K562 (cell line): ENCODE measurements at regions not wholly inside any gene's neighbourhood (a gene's known extent, or its start where the extent isn't known, plus 50 kb on each side); places are given as distances from the start of the nearest gene placed in this dataset.
"Not testable (repeated sequence)": the region's sequence is repeated elsewhere in the genome, so short reads cannot be mapped to it uniquely, and the experiment has no call there.

Experiments used
- ATAC-seq: fragments of 200-7000 bp; cut with Tn5 transposase; 3 replicates; pipeline ENCODE4 v1.9.1; 2020; ENCODE audit warnings: moderate library complexity
- BruUV-seq: library from RNA; stranded (reverse); fragments of 400-500 nt; replicated peaks from 2 replicates; lab custom pipeline; 2021; lab: Mats Ljungman, UMichigan
- CTCF ChIA-PET: fragments of 300-600 bp; formaldehyde crosslinking; extraction: SDS; loops from one replicate; lab custom pipeline; 2021; ENCODE audit warnings: low intra/inter-chr PET ratio; lab: Yijun Ruan, JAX
- POLR2A ChIA-PET: fragments of 300-600, 350-650 bp; sonication (Branson Sonifier 250); formaldehyde crosslinking; extraction: SDS; loops from one replicate; lab custom pipeline; 2021; ENCODE audit warnings: antibody characterized with exemption, inconsistent platforms; lab: Yijun Ruan, JAX
- DNase-seq, 4 experiments: peaks; one replicate each; pipeline versions ENCODE4 v3.0.0 to v3.0.0-alpha.2; 2011 to 2018; ENCODE audit warnings: low spot score in 3 of 4, mixed read lengths in 3 of 4; ENCODE audit errors: extremely low read depth in 1 of 4
- FAIRE-seq: peaks from 2 replicates; lab custom pipeline; 2011; peaks lifted over from hg19 to GRCh38; lab: Jason Lieb, UNC
- H2AFZ ChIP-seq: 2 replicates; pipeline ENCODE4 v1.6.0; 2011; ENCODE audit warnings: low read depth, low read length, control low read depth, inconsistent platforms
- H3K27ac ChIP-seq: fragments of 200-600 bp; 3 replicates; pipeline ENCODE4 v1.8.0; 2011; ENCODE audit warnings: low read depth, mild to moderate bottlenecking, control low read depth, inconsistent platforms, low read length, moderate library complexity, mixed read lengths; ENCODE audit errors: extremely low read depth
- H3K27me3 ChIP-seq, 2 experiments: fragments of 300-600 bp in 1 of 2; 2 replicates in 1 of 2; 3 replicates in 1 of 2; pipeline versions ENCODE4 v1.6.0 to v1.8.0; 2011; ENCODE audit warnings: inconsistent platforms in 2 of 2, low read length in 2 of 2, mild to moderate bottlenecking in 1 of 2, mixed read lengths in 1 of 2, moderate library complexity in 1 of 2; ENCODE audit not compliant: control insufficient read depth in 2 of 2, insufficient read depth in 2 of 2
- H3K36me3 ChIP-seq: fragments of 300-600 bp; 3 replicates; pipeline ENCODE4 v1.8.0; 2011; ENCODE audit warnings: mild to moderate bottlenecking, low read length, inconsistent platforms; ENCODE audit not compliant: control insufficient read depth, insufficient read depth
- H3K4me1 ChIP-seq, 2 experiments: fragments of 200-600 bp in 1 of 2; replicated peaks in 1 of 2; 2 replicates in 1 of 2; 3 replicates in 1 of 2; pipeline versions ENCODE4 v1.5.1 to v1.8.0; 2011; ENCODE audit warnings: inconsistent platforms in 2 of 2, low read length in 2 of 2, mild to moderate bottlenecking in 1 of 2, mixed read lengths in 1 of 2, moderate library complexity in 1 of 2; ENCODE audit not compliant: control insufficient read depth in 2 of 2, insufficient read depth in 2 of 2
- H3K4me2 ChIP-seq: 2 replicates; pipeline ENCODE4 v1.6.1; 2011; ENCODE audit warnings: low read length, control low read depth, inconsistent platforms, mixed read lengths; ENCODE audit not compliant: insufficient read depth
- H3K4me3 ChIP-seq: fragments of 200-600 bp; sonication (generic), shearing (Covaris generic); 2 replicates; pipeline ENCODE4 v1.5.1; 2016; ENCODE audit warnings: control low read depth, inconsistent platforms
- H3K79me2 ChIP-seq: fragments of 200-600 bp; 3 replicates; pipeline ENCODE4 v1.8.0; 2011; ENCODE audit warnings: low read length, inconsistent platforms; ENCODE audit not compliant: control insufficient read depth, insufficient read depth
- H3K9ac ChIP-seq, 2 experiments: 2 replicates each; pipeline versions ENCODE4 v1.6.0 to v1.6.1; 2011; ENCODE audit warnings: low read depth in 2 of 2, low read length in 2 of 2, control low read depth in 1 of 2, inconsistent platforms in 1 of 2, mild to moderate bottlenecking in 1 of 2, mixed read lengths in 1 of 2; ENCODE audit not compliant: insufficient read depth in 1 of 2
- H3K9me1 ChIP-seq: one replicate; pipeline ENCODE4 v1.6.0; 2011; ENCODE audit warnings: inconsistent platforms, mild to moderate bottlenecking, low read length, moderate library complexity; ENCODE audit not compliant: control insufficient read depth, insufficient read depth
- H3K9me3 ChIP-seq: replicated peaks from 2 replicates; pipeline ENCODE4 v1.5.1; 2011; ENCODE audit warnings: low read depth, low read length, inconsistent platforms; ENCODE audit not compliant: control insufficient read depth, insufficient read depth
- H4K20me1 ChIP-seq: replicated peaks from 2 replicates; pipeline ENCODE4 v1.6.1; 2011; ENCODE audit warnings: low read length, inconsistent platforms, mixed read lengths; ENCODE audit not compliant: control insufficient read depth, insufficient read depth
- ZFP30 ChIP-seq: fragments of 250-450 bp; sonication (Bioruptor Pico); IDR thresholded peaks from 2 replicates; pipeline ENCODE4 v1.8.0; 2022; ENCODE audit warnings: moderate library complexity, mild to moderate bottlenecking, inconsistent platforms, borderline replicate concordance
- WGBS: fragments of 100-300 bp; shearing (Covaris generic); methylation state at CpG from one replicate; pipeline ENCODE4 v1.1.6; 2016; ENCODE audit warnings: low coverage, mixed read lengths; ENCODE audit not compliant: insufficient coverage; ENCODE audit errors: missing lambda C conversion rate; 5-methylcytosine and 5-hydroxymethylcytosine counted together
- in situ Hi-C: fragments of 300-500 bp; cut with MboI; formaldehyde crosslinking; loops from 4 replicates; pipeline ENCODE4 v1.15.0; 2018; ENCODE audit warnings: inconsistent platforms, mixed read lengths
- intact Hi-C: fragments of 100-400 bp; cut with micrococcal nuclease; formaldehyde crosslinking; loops from 2 replicates; pipeline ENCODE4 v1.14.2; 2022

- Histone ChIP-seq H3K36me3 (no peaks in the 10 kb centered on the region), H2AFZ (no peak overlapping the region), H4K20me1 (no peaks in the 10 kb centered on the region), H3K4me1 (no peaks in the 10 kb centered on the region), H3K4me2 (no peak overlapping the region), H3K9ac (no peak overlapping the region), H3K79me2 (no peaks in the 10 kb centered on the region), H3K4me3 (no peak overlapping the region), H3K9me1 (no peaks in the 10 kb centered on the region), H3K27ac (no peak overlapping the region), H3K9me3 (no peaks in the 10 kb centered on the region), H3K27me3 (no peaks in the 10 kb centered on the region)
- ChIA-PET POLR2A (no interaction called here), CTCF (no interaction called here)
- TF ChIP-seq ZFP30: no peak
- WGBS: 3% methylated on average over 3 of the region's 3 CpGs
- intact Hi-C loops: loop anchor here (5.0 kb wide), 1 partner anchor 1446 kb away; no protein-coding TSS in a partner anchor
- BruUV-seq: no TSS peak
- DNase-seq: no peak
- in situ Hi-C loops: no loop called here
- ATAC-seq: no peak
- FAIRE-seq: no peak
These were observed 1019.6 kb downstream of the PLA2G4A start for GRCh38 chr1:187848321-187848720.

DNA sequence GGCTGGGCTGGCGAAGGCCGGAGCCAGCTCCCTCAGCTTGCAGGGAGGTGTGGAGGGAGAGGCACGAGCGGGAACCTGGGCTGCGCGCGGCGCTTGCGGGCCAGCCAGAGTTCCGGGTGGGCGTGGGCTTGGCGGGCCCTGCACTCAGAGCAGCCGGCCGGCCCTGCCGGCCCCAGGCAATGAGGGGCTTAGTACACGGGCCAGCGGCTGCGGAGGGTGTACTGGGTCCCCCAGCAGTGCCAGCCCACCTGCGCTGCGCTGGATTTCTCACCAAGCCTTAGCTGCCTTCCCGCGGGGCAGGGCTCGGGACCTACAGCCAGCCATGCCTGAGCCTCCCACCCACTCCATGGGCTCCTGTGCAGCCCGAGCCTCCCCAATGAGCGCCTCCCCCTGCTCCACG, 1021.4 kb downstream of the PLA2G4A start:
- H3K4me1 ChIP-seq, H3K27me3 ChIP-seq, H3K9ac ChIP-seq, H2AFZ ChIP-seq, in situ Hi-C loops, intact Hi-C loops, H3K4me2 ChIP-seq, BruUV-seq, H4K20me1 ChIP-seq, CTCF ChIA-PET, POLR2A ChIA-PET, H3K9me1 ChIP-seq, ATAC-seq, H3K4me3 ChIP-seq, H3K9me3 ChIP-seq, H3K79me2 ChIP-seq, FAIRE-seq, DNase-seq, H3K36me3 ChIP-seq, H3K27ac ChIP-seq: not testable (repeated sequence)
- WGBS: 3% methylated on average over 20 of the region's 26 CpGs
